Fibroblast of gingiva (primary cell): ENCODE measurements at regions not wholly inside any gene's neighbourhood (a gene's known extent, or its start where the extent isn't known, plus 50 kb on each side); places are given as distances from the start of the nearest gene placed in this dataset.
"Not testable (repeated sequence)": the region's sequence is repeated elsewhere in the genome, so short reads cannot be mapped to it uniquely, and the experiment has no call there.

Source experiments
- DNase-seq: peaks from one replicate; pipeline ENCODE4 v3.0.0-alpha.2; 2011; ENCODE audit warnings: low read depth

- no peak for DNase-seq
Observed at GRCh38 chr18:64717026-64717425, 568.1 kb upstream of the LINC00305 start.

GRCh38 chr18:64714086-64714485, 565.2 kb upstream of the LINC00305 start:
- no peak for DNase-seq

- no peak for DNase-seq
Observed at GRCh38 chr18:64713284-64713683, 564.4 kb upstream of the LINC00305 start.

DNA sequence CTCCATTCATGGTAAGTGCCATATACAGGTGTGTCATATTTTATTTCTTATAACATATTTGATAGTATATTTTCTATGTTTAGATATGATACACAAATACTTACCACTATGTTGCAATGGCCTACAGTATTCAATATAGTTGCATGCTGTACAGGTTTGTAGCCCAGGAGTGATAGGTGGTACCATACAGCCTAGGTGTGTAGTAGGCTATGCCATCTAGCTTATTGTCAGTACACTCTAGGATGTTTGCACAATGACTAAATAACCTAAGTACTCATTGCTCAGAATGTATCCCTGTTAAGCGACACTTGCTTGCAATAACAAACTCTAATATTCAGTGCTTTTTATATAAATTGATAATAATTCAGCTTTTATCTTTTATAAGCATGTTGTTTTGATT, 563.1 kb upstream of the LINC00305 start:
- DNase-seq, result no peak

DNA sequence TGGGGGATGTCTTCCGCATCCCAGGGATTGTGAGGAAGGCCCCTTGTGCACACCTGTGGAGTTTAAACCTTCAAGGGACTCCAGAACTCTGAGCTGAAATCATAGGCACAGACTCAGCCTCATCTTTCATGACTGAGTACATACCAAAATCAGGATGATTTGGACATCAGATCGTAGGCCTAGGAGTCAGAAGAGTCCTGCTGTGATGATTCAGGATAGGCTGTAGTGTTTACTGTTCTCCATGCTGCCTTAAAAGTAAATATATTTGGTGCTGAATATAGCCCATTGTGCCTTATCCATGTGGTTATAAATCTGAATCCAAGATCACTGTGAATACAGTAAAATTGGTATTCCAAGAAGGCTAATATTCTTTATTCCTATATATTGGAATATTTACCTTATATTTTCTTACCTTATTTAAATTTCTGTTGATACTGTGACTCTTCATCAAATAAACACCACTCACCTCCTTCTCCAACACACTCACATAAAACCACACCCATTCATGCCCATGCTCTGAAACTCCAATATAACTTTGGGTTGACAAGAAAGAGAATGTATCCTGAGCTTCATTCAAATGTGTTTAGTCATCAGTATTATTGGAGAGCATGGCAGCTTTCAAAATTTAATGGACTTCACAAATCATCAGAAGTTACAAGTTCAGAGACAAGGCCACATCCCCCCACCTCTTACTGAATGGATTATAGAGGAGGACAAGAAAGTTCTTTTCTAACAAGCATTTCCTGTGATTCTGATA, 561.4 kb upstream of the LINC00305 start:
- no peak for DNase-seq

GRCh38 chr18:64707052-64707451, 558.2 kb upstream of the LINC00305 start:
- no peak for DNase-seq

GRCh38 chr18:64699081-64699480, 550.2 kb upstream of the LINC00305 start:
- DNase-seq, result no peak

GRCh38 chr18:64695851-64696553, 547.1 kb upstream of the LINC00305 start:
- no peak for DNase-seq

GRCh38 chr18:64693766-64694165, 544.9 kb upstream of the LINC00305 start:
- DNase-seq, result no peak

GRCh38 chr18:64692826-64693225, 543.9 kb upstream of the LINC00305 start:
- no peak for DNase-seq

DNA sequence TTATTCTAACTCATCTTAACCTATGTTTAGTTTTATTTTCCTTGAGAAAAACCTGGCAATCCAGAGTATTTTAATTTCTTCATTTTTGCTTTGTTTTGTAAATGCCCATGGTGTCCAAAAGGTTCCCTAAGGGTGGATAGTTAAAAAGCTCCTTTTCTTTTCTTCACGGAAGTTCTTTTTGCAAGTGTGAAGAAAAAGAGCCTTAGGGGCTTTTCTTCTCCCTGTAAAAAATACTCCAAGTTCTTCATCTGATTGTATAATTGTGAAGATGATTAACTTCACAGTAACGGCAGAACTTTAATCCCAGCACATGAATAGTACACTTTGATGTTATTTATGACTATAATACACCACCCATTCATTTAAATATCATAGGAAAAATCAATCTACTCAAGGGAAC, 530.2 kb upstream of the LINC00305 start:
- DNase-seq, result no peak

GRCh38 chr18:64678048-64678447, 529.2 kb upstream of the LINC00305 start:
- no peak for DNase-seq

DNA sequence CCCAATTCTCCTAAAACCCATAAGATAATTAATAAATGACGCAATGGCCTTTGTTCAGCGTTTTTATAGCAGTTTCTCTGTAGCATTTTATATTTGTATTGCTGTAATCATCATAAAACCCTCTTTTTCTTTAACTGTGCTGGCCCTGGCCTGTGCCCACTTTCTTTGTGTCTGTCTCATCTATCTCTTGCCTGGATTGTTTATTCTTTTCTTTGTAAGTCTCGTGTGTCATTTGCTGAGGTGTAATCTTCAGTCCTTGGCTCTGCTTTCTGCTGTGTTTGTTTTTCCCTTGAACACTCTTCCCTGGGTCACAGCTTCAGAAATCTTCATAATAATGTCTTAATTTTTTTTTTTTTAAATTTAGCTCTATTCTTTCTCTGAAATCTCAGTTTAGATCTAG, 525.8 kb upstream of the LINC00305 start:
- no peak for DNase-seq

DNA sequence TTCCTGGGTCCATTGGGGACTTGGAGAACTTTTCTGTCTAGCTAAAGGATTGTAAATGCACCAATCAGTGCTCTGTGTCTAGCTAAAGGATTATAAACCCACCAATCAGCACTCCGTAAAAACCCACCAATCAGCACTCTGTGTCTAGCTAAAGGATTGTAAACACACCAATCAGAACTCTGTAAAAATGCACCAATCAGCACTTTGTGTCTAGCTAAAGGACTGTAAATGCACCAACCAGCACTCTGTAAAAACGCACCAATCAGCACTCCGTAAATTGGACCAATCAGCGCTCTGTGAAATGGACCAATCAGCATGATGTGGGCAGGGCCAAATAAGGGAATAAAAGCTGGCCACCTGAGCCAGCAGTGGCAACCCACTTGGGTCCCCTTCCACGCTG, 522.4 kb upstream of the LINC00305 start:
- not testable (repeated sequence) for DNase-seq

DNA sequence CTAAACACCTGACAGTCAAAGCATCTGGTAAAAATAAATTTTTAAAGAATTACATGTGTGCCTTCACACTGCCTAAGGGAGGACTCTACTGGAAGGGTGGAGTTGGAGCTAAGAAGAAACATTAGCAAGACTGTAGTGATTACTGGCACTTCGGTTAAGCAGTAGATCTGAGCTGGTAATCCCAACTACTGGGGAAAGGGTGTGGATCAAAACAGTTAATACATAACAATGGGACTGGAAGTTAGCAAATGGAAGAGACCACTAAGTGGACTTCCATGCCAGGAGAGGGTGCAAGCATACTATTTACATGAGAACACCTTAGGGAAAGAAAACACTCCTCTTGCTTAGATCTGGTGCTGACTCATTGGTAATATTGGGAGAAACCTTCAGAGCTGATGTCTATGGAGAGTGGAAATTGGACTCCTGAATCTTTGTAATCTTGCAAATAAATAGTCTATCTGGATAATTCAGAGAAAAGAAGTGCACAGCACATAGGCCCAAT, 519.6 kb upstream of the LINC00305 start:
- no peak for DNase-seq

DNA sequence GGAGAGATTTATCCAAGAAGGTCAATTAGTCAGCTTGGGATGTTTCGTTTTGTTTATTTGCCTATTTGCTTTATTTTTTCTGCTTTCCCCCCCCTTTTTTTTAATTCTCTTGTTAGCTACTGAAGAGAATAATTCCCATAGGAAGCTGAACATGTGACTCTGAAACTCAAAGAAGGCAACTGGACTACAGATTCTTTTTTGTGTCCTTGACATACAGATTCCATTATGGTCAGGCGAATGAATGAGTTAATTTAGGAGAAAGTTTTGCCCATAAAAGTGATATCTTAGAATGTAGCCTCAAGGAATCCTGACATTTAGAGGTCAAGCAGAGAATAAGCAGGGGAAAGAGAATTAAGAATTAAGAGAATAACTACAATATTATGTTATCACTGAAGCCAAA, 514.2 kb upstream of the LINC00305 start:
- no peak for DNase-seq

DNA sequence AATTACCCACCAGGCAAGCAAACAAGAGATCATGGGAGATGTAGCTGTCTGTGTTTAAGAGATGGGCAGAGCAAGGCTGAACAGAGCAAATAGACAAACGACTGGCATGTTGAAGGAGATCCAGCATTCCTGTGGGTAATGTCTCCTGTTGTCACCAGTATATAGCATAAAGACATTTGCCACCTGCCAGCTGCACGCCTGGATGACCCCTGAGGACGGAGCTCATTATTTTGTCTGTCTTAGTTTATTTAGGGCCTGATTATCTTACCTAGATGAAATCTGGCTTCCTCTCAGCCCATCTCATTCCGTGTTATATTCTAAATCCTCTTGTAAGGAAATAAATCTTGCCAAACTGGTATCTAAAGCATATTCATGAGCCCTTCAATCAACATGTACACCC, 510.3 kb upstream of the LINC00305 start:
- no peak for DNase-seq

- no peak for DNase-seq
Observed at GRCh38 chr18:64653068-64653467, 504.2 kb upstream of the LINC00305 start.

- no peak for DNase-seq
Observed at GRCh38 chr18:64650068-64650467, 501.2 kb upstream of the LINC00305 start.

GRCh38 chr18:64645753-64646152, 496.9 kb upstream of the LINC00305 start:
- DNase-seq, result no peak

GRCh38 chr18:64639536-64639935, 490.6 kb upstream of the LINC00305 start:
- no peak for DNase-seq

DNA sequence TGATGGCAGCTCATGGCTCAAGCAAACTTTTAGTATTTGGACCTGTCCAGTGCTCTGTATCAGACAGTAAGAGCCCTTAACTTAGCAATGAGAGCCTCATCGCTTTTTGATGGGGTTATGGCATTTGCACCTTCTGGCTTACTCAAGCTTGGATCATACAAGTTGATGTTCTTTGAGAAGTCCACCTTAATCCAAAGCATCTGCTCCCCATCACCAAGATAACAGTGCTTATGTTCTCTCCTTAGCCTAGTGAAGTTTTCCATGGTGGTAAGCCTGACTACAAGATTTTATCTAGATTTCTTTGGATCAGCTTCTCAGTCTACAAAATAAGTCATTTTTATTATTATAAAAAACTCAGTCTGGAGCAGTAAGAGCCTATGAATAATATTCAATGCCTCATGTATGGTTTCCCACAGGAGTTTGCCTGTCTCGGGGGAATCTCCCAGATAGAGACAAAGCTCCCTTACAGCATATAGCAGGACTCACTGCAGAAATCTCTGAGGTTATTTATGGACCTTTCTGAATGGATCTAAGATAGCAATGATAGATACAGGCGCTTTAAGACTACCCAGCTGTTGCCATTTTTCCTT, 472.2 kb upstream of the LINC00305 start:
- no peak for DNase-seq

DNA sequence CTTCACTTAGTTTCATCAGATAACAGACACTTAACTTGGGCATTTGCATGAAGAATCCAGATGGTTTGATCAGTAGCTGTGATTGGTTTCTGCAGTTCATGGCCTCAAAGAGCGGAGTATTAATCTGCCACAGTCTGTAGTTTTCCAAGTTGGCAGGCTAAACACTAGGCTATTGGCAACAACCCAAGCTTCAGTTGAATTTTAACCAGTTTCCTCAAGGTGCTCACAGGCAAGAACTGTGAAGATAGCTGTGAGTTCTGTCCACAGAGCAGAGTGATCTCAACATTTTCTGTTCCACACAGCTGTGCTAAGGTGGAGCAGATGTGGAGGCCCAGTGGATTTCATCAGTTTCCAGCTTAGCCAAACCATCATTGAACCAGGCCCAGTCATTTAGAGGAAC, 469.5 kb upstream of the LINC00305 start:
- DNase-seq, result no peak
